ENCODE measurements at regions not wholly inside any gene's neighbourhood (a gene's known extent, or its start where the extent isn't known, plus 50 kb on each side); places are given as distances from the start of the nearest gene placed in this dataset.

GRCh38 chr6:102581378-102582124, 1188.0 kb downstream of the GRIK2 start (continued):
- TF ChIP-seq CHD7 (IDR thresholded peaks at IDR 0.05; ENCODE audit: insufficient replicate concordance, low read length): no peak
- no peak for TF ChIP-seq EGR1 (IDR thresholded peaks at IDR 0.05; ENCODE audit: borderline replicate concordance, low read depth, low read length)
- TF ChIP-seq BCL11A (IDR thresholded peaks at IDR 0.05; ENCODE audit: low read depth in 2 of 2, low read length in 2 of 2): no peak
- TF ChIP-seq SRF (IDR thresholded peaks at IDR 0.05; ENCODE audit: low read depth, low read length): no peak
- no peak for TF ChIP-seq ATF2 (IDR thresholded peaks at IDR 0.05; ENCODE audit: low read length)
- no peak for TF ChIP-seq CBX5 (IDR thresholded peaks at IDR 0.05; ENCODE audit: low read depth, low read length)
- no peak for TF ChIP-seq FOSL1 (IDR thresholded peaks at IDR 0.05; ENCODE audit: insufficient read depth, low read depth, low read length)
- TF ChIP-seq BACH1 (IDR thresholded peaks at IDR 0.05; ENCODE audit: low read length): no peak
- no peak for TF ChIP-seq ZNF274 (IDR thresholded peaks at IDR 0.05; ENCODE audit: borderline replicate concordance, extremely low read depth, low read length)

All from H1 (cell line).